ENCODE measurements at regions not wholly inside any gene's neighbourhood (a gene's known extent, or its start where the extent isn't known, plus 50 kb on each side); places are given as distances from the start of the nearest gene placed in this dataset.

GRCh38 chr1:60994828-60995492 is 87.4 kb upstream of the NFIA start:
- no peak for TF ChIP-seq MAX (CRISPR knock-in tag; IDR thresholded peaks at IDR 0.05)
- no peak for TF ChIP-seq FOXK1 (CRISPR knock-in tag; IDR thresholded peaks at IDR 0.05)
- TF ChIP-seq, protein P1, sequence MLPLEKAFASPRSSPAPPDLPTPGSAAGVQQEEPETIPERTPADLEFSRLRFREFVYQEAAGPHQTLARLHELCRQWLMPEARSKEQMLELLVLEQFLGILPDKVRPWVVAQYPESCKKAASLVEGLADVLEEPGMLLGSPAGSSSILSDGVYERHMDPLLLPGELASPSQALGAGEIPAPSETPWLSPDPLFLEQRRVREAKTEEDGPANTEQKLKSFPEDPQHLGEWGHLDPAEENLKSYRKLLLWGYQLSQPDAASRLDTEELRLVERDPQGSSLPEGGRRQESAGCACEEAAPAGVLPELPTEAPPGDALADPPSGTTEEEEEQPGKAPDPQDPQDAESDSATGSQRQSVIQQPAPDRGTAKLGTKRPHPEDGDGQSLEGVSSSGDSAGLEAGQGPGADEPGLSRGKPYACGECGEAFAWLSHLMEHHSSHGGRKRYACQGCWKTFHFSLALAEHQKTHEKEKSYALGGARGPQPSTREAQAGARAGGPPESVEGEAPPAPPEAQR (CRISPR knock-in tag; IDR thresholded peaks at IDR 0.05) = no peak
- no peak for TF ChIP-seq NFYB (CRISPR knock-in tag; conservative IDR thresholded peaks at IDR 0.05; ENCODE audit: low read depth)
- TF ChIP-seq, protein P2, sequence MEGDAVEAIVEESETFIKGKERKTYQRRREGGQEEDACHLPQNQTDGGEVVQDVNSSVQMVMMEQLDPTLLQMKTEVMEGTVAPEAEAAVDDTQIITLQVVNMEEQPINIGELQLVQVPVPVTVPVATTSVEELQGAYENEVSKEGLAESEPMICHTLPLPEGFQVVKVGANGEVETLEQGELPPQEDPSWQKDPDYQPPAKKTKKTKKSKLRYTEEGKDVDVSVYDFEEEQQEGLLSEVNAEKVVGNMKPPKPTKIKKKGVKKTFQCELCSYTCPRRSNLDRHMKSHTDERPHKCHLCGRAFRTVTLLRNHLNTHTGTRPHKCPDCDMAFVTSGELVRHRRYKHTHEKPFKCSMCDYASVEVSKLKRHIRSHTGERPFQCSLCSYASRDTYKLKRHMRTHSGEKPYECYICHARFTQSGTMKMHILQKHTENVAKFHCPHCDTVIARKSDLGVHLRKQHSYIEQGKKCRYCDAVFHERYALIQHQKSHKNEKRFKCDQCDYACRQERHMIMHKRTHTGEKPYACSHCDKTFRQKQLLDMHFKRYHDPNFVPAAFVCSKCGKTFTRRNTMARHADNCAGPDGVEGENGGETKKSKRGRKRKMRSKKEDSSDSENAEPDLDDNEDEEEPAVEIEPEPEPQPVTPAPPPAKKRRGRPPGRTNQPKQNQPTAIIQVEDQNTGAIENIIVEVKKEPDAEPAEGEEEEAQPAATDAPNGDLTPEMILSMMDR (IDR thresholded peaks at IDR 0.05) = no peak
- TF ChIP-seq, protein P3, sequence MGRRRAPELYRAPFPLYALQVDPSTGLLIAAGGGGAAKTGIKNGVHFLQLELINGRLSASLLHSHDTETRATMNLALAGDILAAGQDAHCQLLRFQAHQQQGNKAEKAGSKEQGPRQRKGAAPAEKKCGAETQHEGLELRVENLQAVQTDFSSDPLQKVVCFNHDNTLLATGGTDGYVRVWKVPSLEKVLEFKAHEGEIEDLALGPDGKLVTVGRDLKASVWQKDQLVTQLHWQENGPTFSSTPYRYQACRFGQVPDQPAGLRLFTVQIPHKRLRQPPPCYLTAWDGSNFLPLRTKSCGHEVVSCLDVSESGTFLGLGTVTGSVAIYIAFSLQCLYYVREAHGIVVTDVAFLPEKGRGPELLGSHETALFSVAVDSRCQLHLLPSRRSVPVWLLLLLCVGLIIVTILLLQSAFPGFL (CRISPR knock-in tag; IDR thresholded peaks at IDR 0.05; ENCODE audit: borderline replicate concordance) = no peak
- TF ChIP-seq ZNF138 (CRISPR knock-in tag; conservative IDR thresholded peaks at IDR 0.05) = no peak
- TF ChIP-seq, protein P4, sequence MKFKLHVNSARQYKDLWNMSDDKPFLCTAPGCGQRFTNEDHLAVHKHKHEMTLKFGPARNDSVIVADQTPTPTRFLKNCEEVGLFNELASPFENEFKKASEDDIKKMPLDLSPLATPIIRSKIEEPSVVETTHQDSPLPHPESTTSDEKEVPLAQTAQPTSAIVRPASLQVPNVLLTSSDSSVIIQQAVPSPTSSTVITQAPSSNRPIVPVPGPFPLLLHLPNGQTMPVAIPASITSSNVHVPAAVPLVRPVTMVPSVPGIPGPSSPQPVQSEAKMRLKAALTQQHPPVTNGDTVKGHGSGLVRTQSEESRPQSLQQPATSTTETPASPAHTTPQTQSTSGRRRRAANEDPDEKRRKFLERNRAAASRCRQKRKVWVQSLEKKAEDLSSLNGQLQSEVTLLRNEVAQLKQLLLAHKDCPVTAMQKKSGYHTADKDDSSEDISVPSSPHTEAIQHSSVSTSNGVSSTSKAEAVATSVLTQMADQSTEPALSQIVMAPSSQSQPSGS (CRISPR knock-in tag; IDR thresholded peaks at IDR 0.05; ENCODE audit: borderline replicate concordance, low read depth) = no peak
